HG02852 (cell line): ENCODE measurements at regions not wholly inside any gene's neighbourhood (a gene's known extent, or its start where the extent isn't known, plus 50 kb on each side); places are given as distances from the start of the nearest gene placed in this dataset.

Experiments used
- ATAC-seq: cut with Tn5 transposase; IDR thresholded peaks from one replicate; pipeline ENCODE4 v1.9.1; 2021; ENCODE audit warnings: mild to moderate bottlenecking, moderate library complexity; ENCODE audit not compliant: unreplicated experiment

DNA sequence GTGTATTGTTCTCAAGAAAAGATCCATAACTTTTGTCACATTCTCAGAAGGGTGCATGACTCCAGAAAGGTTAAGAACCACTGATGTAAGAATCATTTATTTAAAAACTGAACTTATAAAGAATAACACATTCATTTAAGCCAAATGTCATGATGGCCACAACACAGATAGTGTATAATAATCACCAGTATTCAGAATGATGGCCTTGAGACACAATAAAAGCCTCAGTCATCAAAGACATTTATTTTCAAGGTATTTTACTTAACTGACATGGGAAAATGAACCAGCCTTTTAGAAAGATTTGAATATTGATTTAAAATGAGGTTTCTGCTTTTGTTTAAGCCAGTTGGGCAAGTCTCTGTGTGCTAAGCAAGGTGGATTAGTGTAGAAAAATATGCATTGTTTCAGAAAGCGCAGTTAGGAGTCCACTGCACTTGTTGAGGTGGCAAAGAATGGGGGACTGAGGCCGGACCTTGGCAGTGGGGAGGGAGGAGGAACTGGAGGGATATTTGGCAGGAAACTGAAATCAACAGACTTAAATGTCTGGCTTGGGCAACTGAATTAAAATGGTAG lies 371.9 kb upstream of the ESRRG start:
- ATAC-seq: no peak

DNA sequence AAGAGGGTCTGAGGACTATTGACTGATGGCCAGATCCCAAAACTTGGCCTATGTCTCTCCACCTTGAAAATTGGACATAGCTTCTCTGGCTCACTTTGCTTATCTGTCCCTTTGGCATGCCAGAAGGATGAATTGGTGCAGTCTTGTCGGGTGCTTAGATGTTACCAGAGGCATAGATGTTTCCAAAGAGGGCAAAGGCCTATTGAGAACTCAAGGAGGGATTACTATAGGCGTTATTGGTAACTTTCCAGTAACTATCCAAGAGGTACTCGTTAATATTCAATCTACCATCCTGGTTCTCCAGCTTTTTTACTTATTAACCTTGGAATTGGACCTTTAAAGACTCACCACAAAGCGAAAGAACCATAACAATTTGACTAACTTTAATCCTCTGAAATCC lies 368.3 kb upstream of the ESRRG start:
- ATAC-seq: no peak

DNA sequence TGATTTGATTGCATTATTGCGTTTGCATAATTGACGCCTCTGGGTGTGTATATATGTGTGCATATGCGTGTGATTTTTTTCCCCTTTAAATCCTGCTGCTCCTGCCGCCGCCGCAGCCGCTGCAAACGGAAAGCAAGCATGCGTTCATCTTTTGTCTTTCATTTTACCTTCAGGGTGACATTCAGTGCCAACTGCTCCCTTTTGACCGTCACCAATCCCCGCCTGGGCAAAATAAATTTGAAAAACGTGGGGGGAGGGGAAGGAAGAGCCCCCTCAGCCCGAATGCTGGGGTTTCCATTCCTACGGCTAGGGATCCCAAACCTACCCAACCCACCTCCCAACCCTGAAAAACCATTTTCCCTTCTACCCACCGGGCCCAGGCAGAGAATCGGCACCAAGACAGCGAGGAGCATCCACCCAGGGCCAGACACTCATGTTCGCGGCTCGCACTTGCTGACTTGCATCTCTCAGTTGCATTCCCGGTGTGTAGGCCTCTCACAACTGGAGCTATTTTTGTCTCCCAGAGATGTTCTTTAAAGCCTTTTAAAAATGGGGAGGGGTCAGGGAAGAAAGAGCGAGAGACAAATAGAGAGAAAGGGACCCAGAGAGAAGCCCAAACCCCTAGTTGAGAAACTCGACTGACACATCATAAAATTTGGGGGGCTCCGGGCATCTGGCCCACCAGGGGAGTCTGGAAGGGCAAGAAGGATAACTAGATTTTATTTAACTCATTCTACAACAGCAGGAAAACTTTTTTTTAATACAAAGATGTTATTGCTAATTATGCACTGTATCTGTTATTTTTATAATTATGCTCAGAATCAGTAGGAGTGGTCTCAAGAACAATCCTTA lies 367.1 kb upstream of the ESRRG start:
- no peak for ATAC-seq

DNA sequence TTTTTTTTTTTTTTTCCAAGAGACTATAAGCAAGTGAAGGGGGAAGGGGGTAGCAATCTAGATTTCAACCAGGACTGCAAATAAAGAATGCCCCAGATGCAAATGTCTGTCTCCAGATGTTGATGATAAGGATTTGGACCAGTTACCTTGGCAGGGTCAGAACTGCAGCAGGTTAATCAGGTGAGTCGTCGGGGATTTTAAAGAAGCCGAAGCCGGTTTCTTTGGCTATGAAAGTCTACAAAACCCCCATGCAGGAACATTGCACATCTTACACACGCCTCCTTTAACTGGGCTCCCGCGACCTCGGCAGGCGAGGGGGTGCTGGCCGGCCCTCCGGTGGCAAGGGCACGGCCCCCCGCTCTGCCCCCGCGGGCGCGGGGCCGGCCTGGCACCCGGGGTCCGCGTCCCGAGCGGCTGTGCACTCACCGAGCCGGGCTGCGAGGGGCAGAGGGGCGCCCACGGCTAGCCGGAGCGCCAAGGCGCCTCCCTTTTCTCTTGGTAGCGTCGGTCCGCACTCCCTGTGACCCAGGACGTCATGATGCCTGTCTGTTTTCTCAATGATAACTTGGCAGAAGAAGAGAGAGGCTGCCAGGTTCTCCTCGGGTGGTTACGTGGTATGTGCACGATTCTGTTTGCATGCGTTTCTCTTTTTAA lies 366.3 kb upstream of the ESRRG start:
- no peak for ATAC-seq

DNA sequence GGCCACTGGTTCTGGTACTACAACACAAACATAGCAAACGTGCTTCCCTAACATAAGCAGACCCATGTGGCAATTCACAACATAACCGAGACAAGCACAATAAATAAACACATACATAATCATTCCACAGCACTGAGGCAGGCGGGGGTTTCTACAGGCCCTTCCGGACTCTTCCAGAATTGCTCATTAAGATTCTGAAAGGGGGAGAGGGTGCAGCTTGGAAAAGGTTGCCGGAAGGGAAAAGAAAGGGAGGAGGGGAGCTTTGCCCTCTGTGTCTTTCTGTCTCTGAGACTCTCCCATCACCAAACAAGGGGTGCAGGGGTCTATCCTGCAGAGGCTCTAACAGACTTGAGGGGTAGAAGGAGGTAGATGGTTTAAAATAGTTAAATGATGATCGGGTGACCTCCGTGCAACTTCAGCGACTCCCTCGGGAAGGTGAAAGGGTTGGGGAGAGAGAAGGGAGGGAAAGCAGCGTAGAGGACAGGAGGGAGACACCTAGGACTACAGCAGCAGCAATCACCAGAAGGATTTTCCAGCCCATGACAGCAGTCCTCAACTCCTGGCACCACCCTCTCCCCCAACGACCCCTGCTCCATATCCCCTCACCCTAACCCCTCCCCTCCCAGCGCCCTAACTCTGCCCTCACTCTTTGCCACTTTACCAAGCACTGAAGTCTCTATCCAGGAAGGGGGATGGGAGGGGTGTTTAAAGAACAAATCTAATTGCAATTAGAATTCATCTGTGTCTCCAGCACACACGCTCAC lies 365.5 kb upstream of the ESRRG start:
- no peak for ATAC-seq

DNA sequence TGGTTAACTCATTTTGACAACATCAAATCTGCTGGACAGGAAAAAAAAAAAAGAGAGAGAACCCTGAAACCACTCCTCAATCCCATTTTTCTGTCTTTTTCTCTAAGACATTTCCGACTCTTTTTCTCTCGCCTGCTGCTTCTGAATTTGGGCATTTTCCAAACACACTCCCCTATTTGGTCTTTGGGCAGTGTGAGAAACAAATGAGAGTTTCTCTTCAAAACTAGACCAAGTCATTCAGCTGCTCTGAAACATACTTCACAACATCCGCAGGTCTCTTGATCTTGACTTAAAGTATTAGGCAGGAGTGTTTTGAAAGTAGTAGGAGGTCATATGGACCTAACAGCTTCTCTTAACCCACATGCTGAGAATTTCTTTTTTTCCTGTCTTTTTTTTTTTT lies 364.8 kb upstream of the ESRRG start:
- ATAC-seq: no peak

DNA sequence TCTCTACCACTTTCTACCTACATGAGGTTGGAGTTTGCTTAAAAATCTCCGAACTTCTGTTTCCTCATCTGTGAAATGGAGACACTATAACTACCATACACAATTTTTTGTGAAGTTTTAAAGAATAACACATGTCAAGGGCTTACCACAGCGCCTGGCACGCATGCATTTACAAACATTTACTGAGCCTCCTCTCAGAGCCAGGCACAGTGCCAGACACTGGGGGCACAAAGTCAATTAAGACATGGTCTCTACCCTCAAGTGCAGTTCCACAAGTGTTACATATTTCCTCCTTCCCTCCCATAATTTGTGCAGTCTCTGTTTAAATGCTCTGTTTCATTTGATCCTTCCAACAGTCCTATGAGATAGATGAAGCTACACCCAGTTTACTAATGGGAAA lies 356.4 kb upstream of the ESRRG start:
- no peak for ATAC-seq

DNA sequence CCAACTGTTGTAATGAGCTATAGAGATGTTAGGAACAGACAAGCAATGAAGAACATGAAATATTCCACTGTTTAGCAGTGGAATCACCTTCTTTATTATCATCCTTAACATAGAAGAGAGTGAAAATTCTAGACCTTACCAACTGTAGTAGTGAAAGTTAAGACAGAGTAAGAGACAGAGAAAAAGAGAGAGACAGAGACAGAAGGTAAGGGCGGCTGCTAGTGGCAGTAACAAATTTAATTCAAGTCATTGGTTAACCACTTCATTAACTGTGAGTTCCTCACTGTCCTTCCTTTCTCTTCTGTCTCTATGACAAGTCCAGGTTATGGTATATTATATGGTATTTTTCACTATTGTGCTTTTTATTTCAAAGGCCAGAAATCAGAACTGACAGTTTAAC lies 355.7 kb upstream of the ESRRG start:
- no peak for ATAC-seq

DNA sequence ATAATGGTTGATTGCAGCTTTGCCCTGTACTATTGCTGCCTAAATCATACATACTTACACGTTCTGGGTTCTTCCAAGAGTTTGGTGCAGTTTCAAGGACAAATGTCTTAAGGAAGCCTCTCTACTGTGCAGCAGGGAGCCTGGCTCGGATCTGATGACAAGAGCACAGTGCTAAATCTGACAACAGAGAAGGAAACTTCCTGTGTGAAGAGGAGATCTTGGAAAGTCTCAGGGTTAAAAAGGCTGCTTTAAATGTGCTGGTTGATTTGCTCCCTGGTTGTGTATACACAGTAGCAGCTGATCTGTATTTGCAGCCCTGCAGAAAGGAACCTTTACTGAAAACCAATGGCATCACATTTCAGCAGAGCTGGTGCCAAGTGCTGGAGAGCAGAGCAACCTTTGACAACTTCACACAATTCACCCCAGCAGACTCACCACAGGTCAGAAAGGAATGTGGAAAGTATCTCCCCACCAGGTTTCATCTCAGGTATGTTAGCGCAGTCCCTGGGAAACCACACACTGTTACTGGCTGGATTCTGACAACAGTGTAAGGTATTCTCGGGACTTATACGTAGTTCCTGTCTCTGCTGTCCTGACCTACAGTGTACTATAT lies 355.0 kb upstream of the ESRRG start:
- ATAC-seq: no peak

DNA sequence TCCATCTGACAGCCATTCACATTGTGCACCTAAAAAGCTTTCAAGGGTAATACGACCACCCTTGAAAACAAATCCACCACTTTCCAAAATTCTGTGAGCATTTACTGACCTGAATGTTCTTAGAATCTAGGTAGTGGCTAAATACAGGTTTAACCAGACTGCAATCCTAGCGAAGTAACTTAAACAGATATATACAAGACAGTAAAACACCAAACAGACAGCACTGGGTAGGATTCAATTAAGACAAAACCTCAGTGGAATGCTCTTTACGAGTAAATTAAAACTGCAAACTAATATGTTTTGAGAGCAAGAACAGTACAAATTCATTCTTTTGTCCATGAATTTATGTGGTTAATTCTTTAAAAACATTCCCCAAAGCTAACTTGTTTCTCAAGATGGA lies 354.2 kb upstream of the ESRRG start:
- no peak for ATAC-seq

DNA sequence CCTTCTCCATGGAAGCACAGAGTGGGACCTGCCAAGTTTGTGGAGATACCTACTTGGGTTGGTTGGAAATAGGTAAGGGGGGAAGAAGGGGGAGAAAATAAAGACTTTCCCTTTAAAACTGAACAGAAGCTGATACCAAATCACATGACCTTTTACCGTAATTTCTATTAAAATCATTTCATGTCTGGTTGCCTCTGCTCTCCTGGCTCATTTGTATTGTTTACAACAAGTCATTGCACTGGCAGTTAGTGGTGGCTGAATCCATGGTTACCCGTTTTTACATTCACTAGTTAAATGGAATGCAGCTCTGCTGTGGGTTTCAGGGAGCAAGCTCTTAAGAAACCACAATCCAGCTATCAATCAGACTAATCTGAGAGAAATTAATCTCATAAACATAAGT lies 353.7 kb upstream of the ESRRG start:
- ATAC-seq: no peak

DNA sequence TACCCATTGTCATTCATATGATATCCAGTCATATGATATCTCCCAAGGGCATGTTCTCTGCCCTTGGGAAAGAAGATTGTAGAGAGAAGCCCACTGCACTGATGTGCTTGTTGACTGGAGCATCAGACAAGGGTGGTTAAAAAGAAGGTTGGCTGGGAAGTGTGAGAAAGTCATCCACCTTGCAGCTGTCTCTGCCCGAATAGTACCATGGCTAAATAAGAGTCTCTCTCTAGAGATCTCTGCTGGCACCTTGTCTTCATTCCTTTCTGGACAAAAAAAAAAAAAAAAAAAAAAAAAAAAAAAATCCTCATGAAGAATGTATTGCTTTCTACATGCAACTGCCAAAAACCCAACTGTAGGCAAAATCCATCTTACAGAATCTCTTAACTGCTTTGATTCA lies 349.7 kb upstream of the ESRRG start:
- ATAC-seq: no peak

DNA sequence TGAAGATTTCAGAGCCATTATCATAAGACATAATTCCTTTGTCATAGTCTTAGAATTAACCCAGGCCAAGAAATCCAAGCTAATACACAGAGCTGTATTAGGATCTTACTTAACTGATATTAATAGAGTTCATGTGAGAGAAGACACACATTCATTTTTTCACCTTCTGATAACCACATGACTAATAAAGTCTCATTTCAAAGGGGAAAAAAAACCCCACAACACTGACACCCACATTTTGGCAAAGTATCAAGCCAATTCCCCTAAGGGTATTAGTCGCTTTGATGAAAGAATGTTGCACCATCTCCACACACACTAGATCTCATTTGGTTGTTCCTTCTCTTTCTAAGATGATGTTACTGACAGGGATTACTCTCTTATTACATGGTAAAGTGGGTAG lies 344.4 kb upstream of the ESRRG start:
- peak; percentile 53 for ATAC-seq

DNA sequence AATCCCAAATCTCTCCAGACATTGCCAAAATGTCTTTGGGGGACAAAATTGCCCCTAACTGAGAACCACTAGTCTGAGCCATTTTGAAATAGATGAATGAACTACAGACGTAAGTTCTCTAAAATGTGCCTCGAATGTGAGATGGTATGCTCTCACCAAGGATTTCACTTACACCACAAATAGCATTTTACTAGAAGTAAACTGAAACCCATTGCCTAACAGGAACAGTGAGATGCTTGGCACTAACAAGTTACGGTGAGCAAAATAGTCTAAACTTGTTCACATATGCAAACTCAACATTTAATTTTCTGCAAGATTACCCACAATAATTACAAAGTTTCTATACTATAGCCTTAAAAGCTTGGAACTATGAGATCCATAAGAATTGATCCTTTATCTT lies 343.6 kb upstream of the ESRRG start:
- no peak for ATAC-seq

DNA sequence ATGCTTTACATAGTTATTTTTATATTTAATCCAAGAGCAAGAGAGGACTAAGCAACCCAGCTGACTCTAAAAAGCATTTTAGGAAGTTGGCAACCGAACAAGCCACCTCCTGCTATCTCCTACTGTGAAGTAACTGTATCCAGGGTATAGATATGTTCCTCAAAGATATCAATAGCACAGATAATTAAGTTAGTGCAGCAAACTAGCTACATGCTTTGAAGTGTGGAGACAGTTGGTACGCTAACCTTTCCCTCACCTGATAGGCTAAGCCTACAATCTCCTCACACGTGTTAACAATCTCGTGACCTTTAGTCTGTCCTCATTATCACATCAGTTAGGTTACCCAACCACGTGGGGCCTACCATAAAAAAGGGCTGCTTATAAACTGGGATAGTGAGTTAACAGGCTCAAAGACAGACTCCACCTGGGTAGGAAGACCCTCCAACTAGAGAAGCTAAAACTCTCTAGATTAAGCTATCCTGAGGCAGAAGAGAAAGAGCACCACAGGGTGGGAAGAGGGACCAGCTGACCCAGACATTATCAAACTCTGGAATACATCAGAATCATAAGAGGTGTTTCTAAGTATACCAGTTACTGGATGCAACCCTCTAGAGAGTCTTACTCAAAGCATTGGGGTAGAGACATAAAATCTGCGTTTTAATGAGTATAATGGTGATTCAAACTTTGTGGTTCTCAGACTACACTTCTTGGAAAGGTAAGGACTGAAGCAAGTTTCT lies 340.1 kb upstream of the ESRRG start:
- ATAC-seq: no peak

DNA sequence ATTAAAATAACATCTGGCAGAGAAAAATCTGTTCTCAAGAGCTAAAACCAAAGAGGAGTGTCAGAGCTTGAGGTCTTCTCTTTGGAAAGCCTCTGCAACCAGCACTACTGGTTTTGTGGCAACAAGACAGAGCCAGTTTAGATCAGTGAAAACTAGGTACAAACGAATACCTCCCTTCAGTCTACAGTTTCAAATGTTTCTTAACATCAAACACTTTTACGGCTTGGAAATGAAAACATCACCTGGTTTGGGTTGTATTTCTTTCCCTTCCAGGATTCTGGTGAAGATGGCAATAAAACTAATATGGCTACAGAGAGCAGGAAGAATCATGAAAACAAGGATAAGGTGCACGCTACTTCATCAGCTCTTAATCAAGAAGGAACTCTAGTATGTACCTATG lies 339.4 kb upstream of the ESRRG start:
- no peak for ATAC-seq

DNA sequence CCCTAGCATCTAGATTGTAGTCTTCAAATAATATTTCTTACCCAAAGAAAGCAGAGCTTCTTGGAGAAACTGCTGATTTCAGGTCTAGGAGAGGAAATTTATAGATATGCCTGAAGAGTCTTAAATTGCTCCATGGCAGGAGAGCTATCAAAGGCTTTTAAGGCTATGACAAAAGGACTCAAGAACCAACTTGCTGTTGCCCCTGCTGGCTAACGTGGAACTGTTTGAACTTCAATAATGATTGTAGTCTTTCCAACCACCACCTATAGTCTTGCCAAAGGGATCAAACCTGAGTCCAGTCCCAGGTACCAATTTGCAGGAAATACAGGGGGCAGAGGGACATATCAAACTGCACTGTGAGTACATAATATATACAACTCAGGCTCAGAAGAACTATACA lies 336.2 kb upstream of the ESRRG start:
- ATAC-seq: no peak

DNA sequence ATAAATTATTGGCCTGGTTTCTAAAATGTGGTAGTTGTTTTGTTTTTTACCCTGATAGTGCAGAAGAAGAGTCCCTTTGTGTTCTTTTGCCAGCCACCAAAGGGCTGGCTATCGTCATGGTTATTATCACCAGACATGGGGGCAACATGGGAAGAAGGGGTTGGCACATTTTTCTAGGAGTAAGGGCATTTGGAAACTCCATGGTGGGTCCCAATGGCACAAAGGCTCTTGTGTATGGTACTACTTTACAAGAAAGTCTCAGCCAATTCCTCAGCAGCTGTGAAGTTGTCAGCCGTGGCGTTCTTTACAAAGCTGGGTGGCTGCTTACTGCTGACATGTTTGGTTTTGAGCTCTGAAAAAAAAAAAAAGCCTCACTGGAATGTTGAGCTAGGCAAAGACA lies 330.4 kb upstream of the ESRRG start:
- ATAC-seq: no peak

DNA sequence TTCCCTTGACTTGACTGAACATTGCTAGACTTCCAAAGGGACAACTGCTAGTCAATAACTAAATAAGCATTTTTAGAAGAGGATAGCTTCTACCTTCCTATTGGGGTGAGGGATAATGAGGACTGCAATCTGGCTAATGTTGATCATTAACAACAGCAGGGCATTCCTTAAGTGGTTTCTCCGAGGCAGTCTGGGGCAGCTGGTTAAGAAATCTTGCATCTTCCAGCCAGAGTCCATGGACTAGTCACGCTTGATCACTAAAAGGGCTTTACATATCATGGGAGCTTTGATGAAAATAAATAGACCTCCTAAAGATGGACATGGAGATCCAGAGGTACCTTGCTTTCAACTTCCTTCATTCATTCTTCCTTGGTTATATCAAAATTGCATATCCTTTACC lies 329.4 kb upstream of the ESRRG start:
- ATAC-seq: no peak

DNA sequence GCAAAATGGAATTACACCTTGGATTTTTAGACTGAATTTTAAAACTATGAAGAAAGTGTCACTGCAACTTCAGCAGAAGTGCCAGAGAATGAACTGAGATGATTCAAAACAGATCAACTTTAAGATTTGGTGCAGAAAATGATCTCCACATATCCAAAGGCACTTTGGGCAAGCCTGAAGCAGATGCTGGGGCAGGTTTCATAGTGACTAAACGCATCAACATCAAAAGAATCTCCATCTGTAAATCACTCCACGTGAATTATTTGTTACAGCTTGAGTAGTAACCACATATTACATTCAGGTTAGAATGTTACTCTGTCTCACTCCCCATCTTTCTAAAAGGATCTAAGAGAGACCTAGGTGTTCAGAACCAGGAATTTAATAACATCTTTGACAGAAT lies 329.0 kb upstream of the ESRRG start:
- ATAC-seq: no peak

DNA sequence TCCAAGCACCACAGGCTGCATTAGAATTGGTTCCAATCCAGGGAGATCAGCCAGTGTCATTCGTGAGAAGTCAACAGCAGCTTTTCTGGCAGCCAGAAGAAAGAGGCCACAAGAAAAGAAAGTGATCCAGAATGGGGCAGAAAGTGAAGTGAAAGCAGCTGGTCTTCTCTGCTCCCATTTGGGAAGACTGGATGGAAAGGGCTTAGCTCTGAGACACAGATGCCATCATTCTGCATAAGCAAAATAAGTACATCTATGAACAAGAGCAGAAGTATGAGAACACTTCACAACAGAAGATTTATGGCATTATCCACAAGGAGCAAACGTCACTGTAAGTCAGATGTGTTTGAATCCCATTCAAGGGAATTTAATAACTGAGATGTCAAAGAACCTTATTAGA lies 326.5 kb upstream of the ESRRG start:
- ATAC-seq: no peak
